SK-N-SH (cell line): ENCODE measurements at regions not wholly inside any gene's neighbourhood (a gene's known extent, or its start where the extent isn't known, plus 50 kb on each side); places are given as distances from the start of the nearest gene placed in this dataset.

Experiments
- CTCF ChIP-seq: fragments of 200-600 bp; sonication (generic); IDR thresholded peaks from 2 replicates; pipeline ENCODE4 v1.6.1; 2017; ENCODE audit warnings: antibody characterized with exemption, mild to moderate bottlenecking, moderate library complexity
- GATA2 ChIP-seq: sonication (generic); formaldehyde crosslinking; IDR thresholded peaks from 2 replicates; pipeline ENCODE4 v1.5.0; 2020; ENCODE audit warnings: mild to moderate bottlenecking, missing genetic modification reagents
- MEF2A ChIP-seq: IDR thresholded peaks from 2 replicates; pipeline ENCODE4 v1.4.0; 2012; ENCODE audit warnings: low read depth, borderline replicate concordance
- NFIC ChIP-seq: IDR thresholded peaks from 2 replicates; pipeline ENCODE4 v1.4.0; 2012; ENCODE audit warnings: borderline replicate concordance
- POLR2AphosphoS5 ChIP-seq: IDR thresholded peaks from 2 replicates; pipeline ENCODE4 v1.6.1; 2012; ENCODE audit warnings: low read depth, low read length
- RAD21 ChIP-seq: IDR thresholded peaks from 2 replicates; pipeline ENCODE4 v1.6.1; 2012; ENCODE audit warnings: mild to moderate bottlenecking, low read length
- REST ChIP-seq: IDR thresholded peaks from 2 replicates; pipeline ENCODE4 v1.6.1; 2012; ENCODE audit warnings: mild to moderate bottlenecking, low read depth, low read length, moderate library complexity
- SIN3A ChIP-seq: IDR thresholded peaks from 2 replicates; pipeline ENCODE4 v1.6.1; 2012; ENCODE audit warnings: low read depth, mild to moderate bottlenecking, low read length, moderate library complexity, borderline replicate concordance
- SMC3 ChIP-seq: IDR thresholded peaks from 2 replicates; pipeline ENCODE4 v1.6.1; 2012; ENCODE audit warnings: low read depth, low read length, improper control_type of control experiment
- TCF12 ChIP-seq: IDR thresholded peaks from 2 replicates; pipeline ENCODE4 v1.4.0; 2012
- USF1 ChIP-seq: IDR thresholded peaks from 2 replicates; pipeline ENCODE4 v1.4.0; 2012; ENCODE audit warnings: low read depth, borderline replicate concordance
- USF2 ChIP-seq: fragments of 150-350 bp; IDR thresholded peaks from 2 replicates; pipeline ENCODE4 v1.6.1; 2017; ENCODE audit warnings: antibody characterized with exemption, low read length, low read depth, borderline replicate concordance
- YY1 ChIP-seq: IDR thresholded peaks from 2 replicates; pipeline ENCODE4 v1.4.0; 2012; ENCODE audit warnings: low read depth, mild to moderate bottlenecking

- TF ChIP-seq POLR2AphosphoS5: no peak
- TF ChIP-seq RAD21: no peak
- no peak for TF ChIP-seq CTCF
- no peak for TF ChIP-seq USF1
- TF ChIP-seq MEF2A: no peak
- no peak for TF ChIP-seq USF2
- no peak for TF ChIP-seq YY1
- TF ChIP-seq NFIC: no peak
- TF ChIP-seq REST: no peak
- no peak for TF ChIP-seq SMC3
- TF ChIP-seq TCF12: no peak
- TF ChIP-seq GATA2 (CRISPR knock-in tag): no peak
- no peak for TF ChIP-seq SIN3A
These were observed 203.0 kb downstream of the GABRG1 start for GRCh38 chr4:45920861-45921260.
